ENCODE measurements at regions not wholly inside any gene's neighbourhood (a gene's known extent, or its start where the extent isn't known, plus 50 kb on each side); places are given as distances from the start of the nearest gene placed in this dataset.

DNA sequence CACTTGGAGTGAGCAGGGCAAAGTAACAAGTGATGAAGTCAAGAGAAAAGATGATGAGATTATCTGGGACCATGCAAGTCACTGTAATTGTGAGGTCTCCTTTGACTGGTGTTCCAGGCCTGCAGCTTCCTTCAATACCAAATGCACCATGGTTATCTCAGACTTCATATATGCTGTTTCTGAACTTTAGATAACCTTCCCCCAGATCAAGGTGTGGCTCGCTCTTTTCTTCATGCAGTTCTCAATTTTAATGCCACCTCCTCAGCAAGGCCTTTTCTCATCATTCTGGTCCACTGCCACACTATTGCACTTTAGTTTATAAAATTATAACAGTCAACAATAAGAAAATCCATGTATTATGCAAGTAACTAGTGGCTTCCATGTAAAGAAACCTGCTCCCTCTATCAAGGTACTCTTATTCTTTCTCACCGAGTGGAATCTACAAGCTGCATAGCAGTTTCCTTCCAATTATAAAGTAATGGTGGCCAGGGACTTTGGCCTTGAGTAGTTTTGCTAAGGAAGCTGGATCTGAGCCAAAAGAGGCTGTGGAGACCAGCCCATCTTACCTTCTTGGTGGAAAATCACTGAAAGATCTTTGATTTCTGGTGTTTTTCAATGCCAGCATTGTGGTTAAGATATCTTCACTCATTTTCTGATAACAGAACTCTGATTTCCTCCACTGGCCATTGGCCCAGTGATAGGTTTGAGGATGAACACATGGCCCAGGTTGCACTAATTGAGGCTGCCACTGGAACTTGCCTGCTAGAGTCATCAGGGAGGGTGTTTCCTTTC is 113.6 kb downstream of the KCNE4 start:
- H3K36me3 ChIP-seq (ENCODE audit: control insufficient read depth in 4 of 4, insufficient read depth in 4 of 4, low read length in 4 of 4) = no peaks in the 10 kb centered on the region
- H3K9me3 ChIP-seq (ENCODE audit: control insufficient read depth in 4 of 4, insufficient read depth in 3 of 4, low read length in 3 of 4) = no peaks in the 10 kb centered on the region
- no peak overlapping the region for H3K4me3 ChIP-seq
- no peak overlapping the region for H3K9ac ChIP-seq (ENCODE audit: insufficient read depth in 1 of 2, low read length in 2 of 2)
- WGBS, 2 donors = 86 to 87% methylated on average over 2 of the region's 2 CpGs
- peaks cover 0 to 2% (median 0%) of the 10 kb centered on the region in 3 donors for H3K27me3 ChIP-seq (ENCODE audit: control insufficient read depth in 3 of 3, insufficient read depth in 3 of 3, low read length in 2 of 3)
- DNase-seq (no peak), ATAC-seq (ENCODE audit: insufficient read depth, low FRiP score) (no peak)
- TF ChIP-seq, protein P1, sequence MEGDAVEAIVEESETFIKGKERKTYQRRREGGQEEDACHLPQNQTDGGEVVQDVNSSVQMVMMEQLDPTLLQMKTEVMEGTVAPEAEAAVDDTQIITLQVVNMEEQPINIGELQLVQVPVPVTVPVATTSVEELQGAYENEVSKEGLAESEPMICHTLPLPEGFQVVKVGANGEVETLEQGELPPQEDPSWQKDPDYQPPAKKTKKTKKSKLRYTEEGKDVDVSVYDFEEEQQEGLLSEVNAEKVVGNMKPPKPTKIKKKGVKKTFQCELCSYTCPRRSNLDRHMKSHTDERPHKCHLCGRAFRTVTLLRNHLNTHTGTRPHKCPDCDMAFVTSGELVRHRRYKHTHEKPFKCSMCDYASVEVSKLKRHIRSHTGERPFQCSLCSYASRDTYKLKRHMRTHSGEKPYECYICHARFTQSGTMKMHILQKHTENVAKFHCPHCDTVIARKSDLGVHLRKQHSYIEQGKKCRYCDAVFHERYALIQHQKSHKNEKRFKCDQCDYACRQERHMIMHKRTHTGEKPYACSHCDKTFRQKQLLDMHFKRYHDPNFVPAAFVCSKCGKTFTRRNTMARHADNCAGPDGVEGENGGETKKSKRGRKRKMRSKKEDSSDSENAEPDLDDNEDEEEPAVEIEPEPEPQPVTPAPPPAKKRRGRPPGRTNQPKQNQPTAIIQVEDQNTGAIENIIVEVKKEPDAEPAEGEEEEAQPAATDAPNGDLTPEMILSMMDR (IDR thresholded peaks at IDR 0.05; ENCODE audit: control extremely low read depth, extremely low read depth) = no peak
- H3K27ac ChIP-seq (ENCODE audit: low read depth in 1 of 2, low read length in 1 of 2) = no peak overlapping the region
- H3K4me1 ChIP-seq (ENCODE audit: control insufficient read depth in 5 of 5, insufficient read depth in 5 of 5, low read length in 5 of 5) = no peaks in the 10 kb centered on the region

DNA sequence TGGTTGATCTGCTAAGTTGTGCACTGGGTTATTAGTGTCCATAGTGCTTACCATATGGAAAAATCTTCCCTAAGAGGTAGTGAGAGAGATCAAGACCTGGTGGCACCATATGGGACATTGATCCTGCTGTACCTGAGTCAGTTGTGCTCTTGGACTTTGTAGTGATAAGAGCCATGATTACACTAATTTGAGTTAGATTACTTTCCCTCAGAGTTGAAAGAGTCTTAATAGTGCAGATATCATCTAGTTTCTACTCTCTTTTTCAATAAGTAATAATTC is 114.2 kb downstream of the KCNE4 start:
- Histone ChIP-seq H3K9me3 (ENCODE audit: control insufficient read depth in 4 of 4, insufficient read depth in 3 of 4, low read length in 3 of 4) (no peaks in the 10 kb centered on the region), H3K4me3 (no peak overlapping the region), H3K36me3 (ENCODE audit: control insufficient read depth in 4 of 4, insufficient read depth in 4 of 4, low read length in 4 of 4) (no peaks in the 10 kb centered on the region), H3K27me3 (ENCODE audit: control insufficient read depth in 3 of 3, insufficient read depth in 3 of 3, low read length in 2 of 3) (peaks cover 0 to 2% (median 0%) of the 10 kb centered on the region in 3 donors), H3K27ac (ENCODE audit: low read depth in 1 of 2, low read length in 1 of 2) (no peak overlapping the region), H3K9ac (ENCODE audit: insufficient read depth in 1 of 2, low read length in 2 of 2) (no peak overlapping the region), H3K4me1 (ENCODE audit: control insufficient read depth in 5 of 5, insufficient read depth in 5 of 5, low read length in 5 of 5) (no peaks in the 10 kb centered on the region)
- no peak for DNase-seq
- TF ChIP-seq, protein P1 (IDR thresholded peaks at IDR 0.05; ENCODE audit: control extremely low read depth, extremely low read depth) = no peak
- no peak for ATAC-seq (ENCODE audit: insufficient read depth, low FRiP score)

DNA sequence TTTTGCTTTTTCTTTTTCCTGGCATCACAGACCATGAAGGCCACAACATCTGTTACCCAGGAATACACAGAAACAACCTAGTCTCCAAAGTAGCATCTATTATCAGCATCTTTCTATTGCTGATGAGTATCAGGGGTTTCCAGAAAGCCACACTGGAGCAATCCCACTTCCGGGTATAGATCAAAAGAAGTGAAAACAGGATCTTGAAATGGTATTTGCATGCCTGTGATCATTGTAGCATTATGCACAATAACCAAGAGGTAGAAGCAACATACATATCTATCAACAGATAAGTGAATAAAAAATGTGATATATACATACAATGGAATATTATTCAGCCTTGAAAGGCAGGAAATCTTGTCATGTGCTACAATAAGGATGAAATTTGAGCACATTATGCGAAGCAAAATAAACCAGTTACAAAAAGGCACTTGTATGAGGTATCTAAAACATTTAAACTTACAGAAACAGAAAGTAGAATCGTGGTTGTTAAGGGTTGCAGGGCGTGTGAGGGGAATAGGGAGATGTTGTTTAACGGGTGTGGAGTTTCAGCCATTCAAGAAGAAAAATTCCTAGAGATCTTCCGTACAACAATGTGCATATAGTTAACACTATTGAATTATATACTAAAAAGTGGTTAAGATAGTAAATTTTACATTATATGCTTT is 115.1 kb downstream of the KCNE4 start:
- 87 to 92% methylated on average over 6 of the region's 6 CpGs for whole genome bisulfite sequencing, 2 donors
- Histone ChIP-seq H3K9ac (ENCODE audit: insufficient read depth in 1 of 2, low read length in 2 of 2) (no peak overlapping the region), H3K9me3 (ENCODE audit: control insufficient read depth in 4 of 4, insufficient read depth in 3 of 4, low read length in 3 of 4) (no peaks in the 10 kb centered on the region), H3K4me3 (no peak overlapping the region), H3K36me3 (ENCODE audit: control insufficient read depth in 4 of 4, insufficient read depth in 4 of 4, low read length in 4 of 4) (no peaks in the 10 kb centered on the region), H3K4me1 (ENCODE audit: control insufficient read depth in 5 of 5, insufficient read depth in 5 of 5, low read length in 5 of 5) (no peaks in the 10 kb centered on the region), H3K27me3 (ENCODE audit: control insufficient read depth in 3 of 3, insufficient read depth in 3 of 3, low read length in 2 of 3) (no peaks in the 10 kb centered on the region), H3K27ac (ENCODE audit: low read depth in 1 of 2, low read length in 1 of 2) (no peak overlapping the region)
- DNase-seq = no peak
- ATAC-seq (ENCODE audit: insufficient read depth, low FRiP score) = no peak
- TF ChIP-seq, protein P1 (IDR thresholded peaks at IDR 0.05; ENCODE audit: control extremely low read depth, extremely low read depth) = no peak

Measured in lung (tissue), 11 donors.